ENCODE measurements at regions not wholly inside any gene's neighbourhood (a gene's known extent, or its start where the extent isn't known, plus 50 kb on each side); places are given as distances from the start of the nearest gene placed in this dataset.

- H3K36me3 ChIP-seq (ENCODE audit: low read depth) = no peaks in the 10 kb centered on the region
- no peaks in the 10 kb centered on the region for H3K27me3 ChIP-seq (ENCODE audit: insufficient read depth, poor library complexity, severe bottlenecking)
- no peaks in the 10 kb centered on the region for H3K9me3 ChIP-seq (ENCODE audit: severe bottlenecking)
- H3K27ac ChIP-seq (ENCODE audit: poor library complexity, severe bottlenecking) = no peak overlapping the region
- H3K4me3 ChIP-seq (ENCODE audit: severe bottlenecking) = no peak overlapping the region
- no peak for DNase-seq (ENCODE audit: low spot score)
- no peak for TF ChIP-seq CTCF (IDR thresholded peaks at IDR 0.05; ENCODE audit: poor library complexity, severe bottlenecking)
- no peaks in the 10 kb centered on the region for H3K4me1 ChIP-seq (ENCODE audit: insufficient read depth, poor library complexity, severe bottlenecking)
- no peak for ATAC-seq (ENCODE audit: low read depth)
Observed at GRCh38 chr15:87489456-87489855, 767.1 kb downstream of the NTRK3 start.

- Histone ChIP-seq H3K9me3 (ENCODE audit: severe bottlenecking) (no peaks in the 10 kb centered on the region), H3K36me3 (ENCODE audit: low read depth) (no peaks in the 10 kb centered on the region), H3K27ac (ENCODE audit: poor library complexity, severe bottlenecking) (no peak overlapping the region), H3K4me3 (ENCODE audit: severe bottlenecking) (no peak overlapping the region), H3K27me3 (ENCODE audit: insufficient read depth, poor library complexity, severe bottlenecking) (no peaks in the 10 kb centered on the region), H3K4me1 (ENCODE audit: insufficient read depth, poor library complexity, severe bottlenecking) (no peaks in the 10 kb centered on the region)
- TF ChIP-seq CTCF (IDR thresholded peaks at IDR 0.05; ENCODE audit: poor library complexity, severe bottlenecking) = no peak
- no peak for ATAC-seq (ENCODE audit: low read depth)
- no peak for DNase-seq (ENCODE audit: low spot score)
Observed at GRCh38 chr15:87487484-87487883, 769.1 kb downstream of the NTRK3 start.

- H3K9me3 ChIP-seq (ENCODE audit: severe bottlenecking) = no peaks in the 10 kb centered on the region
- ATAC-seq (ENCODE audit: low read depth) (no peak), DNase-seq (ENCODE audit: low spot score) (no peak)
- H3K27ac ChIP-seq (ENCODE audit: poor library complexity, severe bottlenecking) = no peak overlapping the region
- TF ChIP-seq CTCF (IDR thresholded peaks at IDR 0.05; ENCODE audit: poor library complexity, severe bottlenecking) = no peak
- H3K27me3 ChIP-seq (ENCODE audit: insufficient read depth, poor library complexity, severe bottlenecking) = no peaks in the 10 kb centered on the region
- H3K4me3 ChIP-seq (ENCODE audit: severe bottlenecking) = no peak overlapping the region
- H3K36me3 ChIP-seq (ENCODE audit: low read depth) = no peaks in the 10 kb centered on the region
- no peaks in the 10 kb centered on the region for H3K4me1 ChIP-seq (ENCODE audit: insufficient read depth, poor library complexity, severe bottlenecking)
Observed at GRCh38 chr15:87483468-87483867, 773.1 kb downstream of the NTRK3 start.

GRCh38 chr15:87481126-87481525, 775.4 kb downstream of the NTRK3 start:
- H3K27me3 ChIP-seq (ENCODE audit: insufficient read depth, poor library complexity, severe bottlenecking) = no peaks in the 10 kb centered on the region
- H3K36me3 ChIP-seq (ENCODE audit: low read depth) = no peaks in the 10 kb centered on the region; the same call in 1 of the 2 replicates
- no peak overlapping the region for H3K27ac ChIP-seq (ENCODE audit: poor library complexity, severe bottlenecking)
- H3K9me3 ChIP-seq (ENCODE audit: severe bottlenecking) = no peaks in the 10 kb centered on the region
- ATAC-seq (ENCODE audit: low read depth) (no peak), DNase-seq (ENCODE audit: low spot score) (no peak)
- no peak for TF ChIP-seq CTCF (IDR thresholded peaks at IDR 0.05; ENCODE audit: poor library complexity, severe bottlenecking)
- H3K4me3 ChIP-seq (ENCODE audit: severe bottlenecking) = no peak overlapping the region
- peaks cover 7% of the 10 kb centered on the region for H3K4me1 ChIP-seq (ENCODE audit: insufficient read depth, poor library complexity, severe bottlenecking)

- no peak for DNase-seq (ENCODE audit: low spot score)
- Histone ChIP-seq H3K36me3 (ENCODE audit: low read depth) (no peaks in the 10 kb centered on the region; the same call in 1 of the 2 replicates), H3K4me1 (ENCODE audit: insufficient read depth, poor library complexity, severe bottlenecking) (peaks cover 7% of the 10 kb centered on the region), H3K4me3 (ENCODE audit: severe bottlenecking) (no peak overlapping the region), H3K27me3 (ENCODE audit: insufficient read depth, poor library complexity, severe bottlenecking) (no peaks in the 10 kb centered on the region), H3K9me3 (ENCODE audit: severe bottlenecking) (no peaks in the 10 kb centered on the region), H3K27ac (ENCODE audit: poor library complexity, severe bottlenecking) (no peak overlapping the region)
- no peak for ATAC-seq (ENCODE audit: low read depth)
- TF ChIP-seq CTCF (IDR thresholded peaks at IDR 0.05; ENCODE audit: poor library complexity, severe bottlenecking) = no peak
Observed at GRCh38 chr15:87478687-87479072, 777.9 kb downstream of the NTRK3 start.

All from RWPE2 (cell line).